GM21619 (cell line): ENCODE measurements at regions not wholly inside any gene's neighbourhood (a gene's known extent, or its start where the extent isn't known, plus 50 kb on each side); places are given as distances from the start of the nearest gene placed in this dataset.

Source experiments
- ATAC-seq: cut with Tn5 transposase; IDR thresholded peaks from one replicate; pipeline ENCODE4 v1.9.1; 2021; ENCODE audit not compliant: unreplicated experiment

DNA sequence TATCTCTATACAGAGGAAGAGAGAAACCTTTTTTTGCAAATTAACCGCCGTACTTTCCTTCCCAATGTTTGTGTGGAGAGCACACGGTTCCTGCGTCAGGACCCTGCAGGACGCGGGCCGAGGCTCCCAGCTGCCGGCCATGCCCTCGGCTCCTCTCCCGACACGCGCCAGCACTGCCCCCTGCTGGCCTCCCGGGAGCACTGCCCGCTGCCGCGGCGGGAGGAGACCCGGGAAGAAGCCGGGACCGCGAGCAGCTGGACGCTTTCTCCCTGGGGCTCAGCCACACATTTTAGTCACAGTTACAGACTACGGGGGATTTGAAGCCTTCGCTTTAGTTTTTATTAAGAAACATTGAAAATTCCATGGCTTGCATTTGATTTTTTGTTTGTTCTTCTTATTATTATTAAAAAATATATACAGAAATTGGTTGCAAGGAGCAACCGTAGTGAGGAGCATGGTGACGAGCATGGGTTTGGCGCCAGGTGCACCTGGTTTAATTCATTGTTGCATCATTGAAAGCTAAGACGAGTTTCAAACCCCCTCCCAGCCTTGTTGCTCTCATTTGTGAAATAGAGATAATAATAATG is 401.2 kb downstream of the GALR1 start:
- ATAC-seq, result peak; percentile 81

DNA sequence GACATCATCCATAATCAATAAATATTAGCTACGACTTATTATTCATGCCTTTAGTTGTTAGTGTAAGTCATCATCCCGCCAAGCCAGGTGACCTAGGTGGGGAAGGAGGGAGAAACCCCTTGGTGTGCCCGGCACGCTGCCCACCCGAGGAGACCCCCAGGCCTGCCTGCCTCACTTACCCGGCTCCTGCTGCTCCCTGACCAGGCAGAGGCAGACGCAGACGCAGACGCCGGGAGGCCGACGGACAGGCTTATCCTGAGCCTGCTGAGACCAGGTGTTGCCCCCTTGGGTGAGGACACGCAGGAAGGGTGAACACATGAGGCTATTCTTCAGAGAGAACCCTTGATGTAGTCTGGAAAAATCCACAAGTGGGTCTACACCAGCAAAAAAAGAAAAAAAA is 401.8 kb downstream of the GALR1 start:
- no peak for ATAC-seq

DNA sequence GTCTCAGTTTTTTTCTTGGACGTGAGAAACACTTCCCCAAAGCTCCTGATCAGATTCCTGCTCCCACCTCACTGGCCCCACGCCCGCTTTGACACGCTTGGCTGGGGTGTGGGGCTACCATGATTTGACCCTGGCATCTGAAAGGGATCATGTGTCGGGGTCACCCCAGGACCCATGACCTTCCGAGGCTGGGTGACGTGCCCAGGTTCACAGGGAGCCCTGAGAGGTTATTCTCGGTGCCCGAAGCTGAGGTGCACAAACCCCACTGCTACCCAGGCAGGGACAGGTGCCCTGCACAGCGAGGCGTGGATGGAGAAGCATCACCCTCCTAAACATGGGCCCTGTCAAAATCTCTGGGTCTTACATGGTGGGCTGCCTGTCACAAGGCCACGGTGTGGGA is 404.1 kb downstream of the GALR1 start:
- no peak for ATAC-seq

- no peak for ATAC-seq
These were observed 404.7 kb downstream of the GALR1 start for GRCh38 chr18:77654302-77654701.

DNA sequence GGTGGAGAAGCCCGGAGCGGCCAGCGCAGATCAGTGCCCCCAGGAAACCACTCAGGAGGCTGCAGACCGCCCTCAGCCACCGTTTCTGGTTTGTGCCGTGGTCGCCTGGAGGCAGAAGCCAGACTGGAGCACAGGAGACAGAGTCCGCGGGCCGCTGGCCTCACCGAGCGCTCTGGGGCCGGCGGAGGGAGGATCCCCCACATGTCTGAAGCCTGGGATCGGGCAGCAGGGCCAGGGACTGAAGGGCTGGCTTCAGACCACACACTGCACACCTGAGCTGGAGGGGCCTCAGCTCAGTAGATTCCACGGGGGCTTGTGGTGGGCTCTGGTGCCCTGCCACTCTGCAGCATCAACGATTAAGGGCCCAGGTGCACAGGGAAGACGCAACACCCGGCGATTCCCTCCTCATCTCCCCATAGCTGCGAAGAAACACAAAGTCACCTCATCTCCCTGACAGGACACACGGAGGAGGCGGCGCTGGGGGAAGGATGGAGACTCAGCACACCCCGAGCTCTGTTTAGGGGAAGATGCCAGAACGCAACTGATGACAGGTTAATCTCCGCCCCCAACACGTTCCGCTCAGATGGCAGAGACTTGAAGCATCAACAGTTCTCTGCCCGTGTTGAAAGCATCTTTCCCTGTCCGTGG is 408.1 kb downstream of the GALR1 start:
- no peak for ATAC-seq

DNA sequence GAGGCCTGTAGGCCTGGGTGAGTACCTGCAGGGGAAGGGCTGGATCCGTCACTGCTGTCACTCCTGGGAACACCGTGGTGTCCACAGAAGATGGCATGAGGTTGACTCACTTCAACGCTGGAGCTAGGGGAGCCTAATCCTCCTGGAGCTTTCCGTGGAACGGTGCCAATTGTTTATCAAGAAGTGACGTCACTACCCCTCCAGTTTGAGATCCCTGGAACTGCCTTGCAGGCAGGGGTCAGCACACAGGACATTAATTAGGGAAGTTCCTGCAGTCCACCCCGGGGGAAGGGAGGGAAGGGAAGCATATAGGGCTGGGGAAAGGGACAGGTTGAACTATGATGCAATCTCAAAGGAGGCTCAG is 408.6 kb downstream of the GALR1 start:
- no peak for ATAC-seq

GRCh38 chr18:77658751-77659448 is 409.3 kb downstream of the GALR1 start:
- ATAC-seq, result no peak

DNA sequence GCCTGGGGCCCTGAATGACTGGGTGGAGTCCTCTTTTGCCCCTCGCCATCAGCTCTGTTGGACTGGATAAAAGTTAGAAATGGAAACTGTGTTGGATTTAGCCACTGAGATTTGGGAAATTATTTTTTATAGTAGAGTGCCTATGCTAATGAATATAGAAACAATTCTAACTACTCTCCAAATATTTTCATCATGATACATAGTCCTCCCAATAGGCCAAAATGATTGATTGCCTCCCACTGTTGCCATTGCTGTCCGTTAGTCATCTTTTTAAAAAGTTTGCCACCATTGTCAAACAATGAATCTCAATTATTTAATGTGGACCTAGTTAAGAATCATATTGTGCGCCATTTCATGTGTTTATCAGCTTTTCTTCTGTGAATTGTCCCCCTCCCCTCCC is 417.0 kb downstream of the GALR1 start:
- ATAC-seq, result no peak

DNA sequence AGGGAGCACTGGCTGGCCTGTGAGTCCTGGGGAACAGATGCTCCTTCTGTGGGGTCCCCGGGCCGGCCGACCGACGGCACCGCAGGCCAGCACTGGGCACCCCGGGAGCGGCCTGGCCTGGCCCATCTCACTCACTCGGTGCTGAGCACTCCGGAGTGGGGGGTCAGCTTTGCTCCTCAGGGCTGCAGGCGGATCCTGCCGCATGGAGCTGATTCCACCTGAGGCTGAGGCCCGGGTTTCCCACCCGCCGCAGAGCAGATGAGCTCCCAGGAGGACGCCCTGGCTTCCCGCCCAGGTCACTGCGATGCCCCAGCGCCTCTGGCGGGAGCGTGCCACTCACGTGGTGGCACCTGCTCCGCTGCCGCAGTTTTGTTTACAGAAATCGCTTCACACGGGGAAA is 418.6 kb downstream of the GALR1 start:
- ATAC-seq, result no peak

GRCh38 chr18:77669331-77669730 is 419.7 kb downstream of the GALR1 start:
- no peak for ATAC-seq

DNA sequence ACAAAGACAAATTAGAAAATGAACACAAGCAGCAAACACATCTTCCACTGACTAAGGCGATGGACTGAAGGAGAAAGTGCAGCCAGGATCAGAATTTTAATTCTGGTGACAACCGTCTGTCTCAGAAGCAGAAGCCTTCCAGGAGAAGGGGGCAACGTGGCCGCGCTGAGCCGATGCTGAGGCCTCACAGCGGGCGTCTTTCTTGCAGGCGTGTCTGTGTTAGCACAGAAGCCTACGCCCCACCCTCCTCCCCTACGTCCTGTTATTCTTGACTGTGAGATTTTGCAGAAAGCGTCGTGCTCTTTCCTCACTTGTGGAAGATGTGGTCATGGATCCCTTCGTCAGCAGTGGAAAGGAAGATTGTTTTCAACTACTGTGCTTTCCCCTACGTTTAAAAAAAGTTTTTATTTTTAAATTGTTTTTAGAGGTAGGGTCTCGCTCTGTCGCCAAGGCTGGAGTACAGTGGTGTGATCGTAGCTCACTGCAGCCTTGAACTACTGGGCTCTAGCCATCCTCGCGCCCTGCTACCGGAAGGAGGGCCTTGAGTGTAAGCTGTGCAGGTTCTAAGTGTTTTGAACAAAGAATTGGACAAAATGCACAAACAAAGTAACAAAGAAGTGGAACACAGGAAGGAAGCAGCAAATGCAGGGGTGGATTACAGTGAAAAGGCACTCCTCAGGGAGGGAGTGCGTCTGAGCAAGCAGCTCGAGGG is 422.0 kb downstream of the GALR1 start:
- no peak for ATAC-seq

- no peak for ATAC-seq
These were observed 427.3 kb downstream of the GALR1 start for GRCh38 chr18:77676910-77677309.

DNA sequence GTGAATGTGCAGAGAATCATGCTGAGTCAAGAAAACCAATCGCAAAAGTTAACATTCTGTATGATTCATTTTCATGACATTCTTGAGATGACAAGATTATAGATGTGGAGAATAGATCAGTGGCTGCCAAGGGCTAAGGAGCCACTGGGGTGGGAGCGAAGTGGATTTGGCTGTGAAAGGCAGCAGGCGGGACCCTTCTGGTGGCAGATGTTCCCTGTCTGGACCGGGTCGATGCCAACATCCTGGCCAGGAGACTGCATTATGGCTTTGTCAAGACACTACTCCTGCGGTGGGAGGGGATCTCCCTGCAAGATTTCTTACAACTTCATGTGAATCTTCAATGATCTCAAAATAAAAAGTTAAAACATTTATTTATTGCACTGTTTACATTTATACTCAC is 427.9 kb downstream of the GALR1 start:
- no peak for ATAC-seq

DNA sequence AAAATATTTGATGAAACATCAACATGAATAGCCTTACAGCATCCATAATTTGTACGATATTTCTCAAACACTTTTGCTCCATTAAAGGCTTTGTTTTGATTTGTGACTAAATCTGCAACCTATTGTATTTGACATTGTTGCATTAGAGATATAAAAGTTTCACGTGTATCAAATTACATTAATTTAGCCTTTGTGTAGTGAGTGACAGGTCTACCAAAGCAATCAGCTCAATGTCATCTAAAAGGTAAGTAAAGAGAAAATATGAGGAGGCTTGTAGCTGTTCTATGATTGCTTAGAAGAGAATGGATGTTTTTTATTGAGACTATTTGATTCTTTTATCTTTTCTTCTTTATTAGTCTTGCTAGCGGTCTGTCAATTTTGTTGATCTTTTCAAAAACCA is 430.2 kb downstream of the GALR1 start:
- ATAC-seq, result no peak

- no peak for ATAC-seq
These were observed 450.4 kb downstream of the GALR1 start for GRCh38 chr18:77700051-77700450.

GRCh38 chr18:77701977-77702376 is 452.3 kb downstream of the GALR1 start:
- no peak for ATAC-seq

DNA sequence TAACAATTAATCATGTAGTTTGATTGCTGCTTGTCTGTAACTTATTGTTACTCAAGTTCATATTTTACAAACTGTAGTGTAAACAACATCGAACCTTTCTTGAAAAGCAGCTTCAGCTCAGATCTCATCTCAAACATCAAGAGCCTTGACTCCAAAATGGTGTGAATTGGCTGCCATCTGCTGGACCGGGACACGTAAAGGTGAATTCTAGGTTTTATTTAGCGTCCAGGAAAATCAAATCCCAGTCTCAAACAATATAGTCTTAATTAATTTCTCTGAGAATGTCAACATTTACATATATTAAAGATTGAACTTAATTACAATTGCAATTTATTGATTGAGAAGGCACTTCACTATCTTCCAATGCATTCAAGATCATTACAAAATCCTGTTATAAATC is 453.0 kb downstream of the GALR1 start:
- ATAC-seq, result no peak

- ATAC-seq, result no peak
These were observed 455.7 kb downstream of the GALR1 start for GRCh38 chr18:77705301-77705700.

DNA sequence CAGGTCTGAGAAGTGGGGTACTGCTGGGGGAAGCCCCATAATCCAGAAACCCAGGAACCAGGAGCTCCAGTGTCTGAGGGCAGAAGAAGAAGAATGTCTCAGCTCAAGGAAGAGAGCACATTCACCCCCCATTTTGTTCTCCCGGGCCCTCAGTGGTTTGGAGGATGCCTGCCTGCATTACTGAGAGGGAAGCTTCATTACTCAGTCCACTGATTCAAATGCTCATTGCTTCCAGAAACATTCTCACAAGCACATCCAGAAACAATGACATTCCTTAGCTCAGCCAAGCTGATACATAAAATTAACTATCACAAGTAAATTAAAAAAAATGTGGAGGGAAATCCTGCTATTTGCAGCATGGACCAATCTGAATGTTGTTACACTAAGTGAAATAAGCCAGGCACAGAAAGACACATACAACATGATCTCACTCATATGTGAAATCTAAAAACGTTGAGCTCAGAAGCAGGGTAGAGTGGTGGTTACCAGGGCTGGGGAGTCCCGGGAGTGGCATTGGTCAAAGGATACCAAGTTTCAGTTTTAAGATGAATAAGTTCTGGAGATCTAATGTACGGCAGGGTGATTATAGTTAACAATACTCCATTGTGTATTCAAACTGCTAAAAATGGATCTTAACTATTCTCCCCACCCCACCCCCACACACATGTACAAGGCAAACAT is 459.3 kb downstream of the GALR1 start:
- ATAC-seq, result peak; percentile 72

- ATAC-seq, result no peak
These were observed 461.4 kb downstream of the GALR1 start for GRCh38 chr18:77711096-77711495.

GRCh38 chr18:77714716-77715115 is 465.1 kb downstream of the GALR1 start:
- ATAC-seq, result no peak
